ENCODE measurements at regions not wholly inside any gene's neighbourhood (a gene's known extent, or its start where the extent isn't known, plus 50 kb on each side); places are given as distances from the start of the nearest gene placed in this dataset.

- intact Hi-C loops (cut with micrococcal nuclease; ENCODE audit: unreplicated experiment) = no loop called here
- CTCF ChIA-PET = no interaction called here
Observed at GRCh38 chr17:34527908-34528470, 51.4 kb upstream of the TMEM132E start.

GRCh38 chr17:34527136-34527907, 52.1 kb upstream of the TMEM132E start:
- no peak for TF ChIP-seq CTCF (IDR thresholded peaks at IDR 0.05; ENCODE audit: unreplicated experiment)

More at GRCh38 chr17:34527908-34528470, 51.4 kb upstream of the TMEM132E start:
- Mint-ChIP-seq H3K9me3 (ENCODE audit: low read depth, unreplicated experiment) (no peaks in the 10 kb centered on the region), H3K4me1 (ENCODE audit: low read depth, unreplicated experiment) (no peaks in the 10 kb centered on the region), H3K4me3 (ENCODE audit: low read depth, unreplicated experiment) (no peak overlapping the region), H3K27me3 (ENCODE audit: unreplicated experiment) (no peaks in the 10 kb centered on the region), H3K27ac (ENCODE audit: unreplicated experiment) (no peak overlapping the region), H3K36me3 (ENCODE audit: insufficient read depth, unreplicated experiment) (no peaks in the 10 kb centered on the region)
- BruUV-seq (replicated peaks) = no TSS peak
- DNase-seq = no peak
- TF ChIP-seq CTCF (IDR thresholded peaks at IDR 0.05; ENCODE audit: unreplicated experiment) = no peak

DNA sequence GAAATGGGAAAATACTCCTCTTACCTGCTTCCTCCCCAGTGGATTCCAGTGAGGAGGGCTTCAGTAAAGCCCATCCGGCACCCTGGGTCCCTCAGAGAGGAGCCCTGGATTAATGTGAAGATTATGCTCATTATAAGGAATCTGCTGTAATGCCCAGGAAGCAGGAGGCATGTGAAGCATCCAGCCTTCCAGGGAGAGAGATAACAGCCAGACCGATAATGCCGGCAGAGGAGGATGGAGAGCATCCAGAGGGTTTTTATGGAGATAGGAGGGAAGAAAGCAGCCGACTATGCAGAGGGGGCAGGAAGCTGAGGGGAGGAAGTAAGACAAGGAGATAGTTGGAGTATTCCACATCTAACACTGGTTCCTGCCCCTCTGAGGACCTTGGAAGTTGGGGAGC, 53.7 kb upstream of the TMEM132E start:
- no peak for DNase-seq
- no peak overlapping the region for H3K4me3 Mint-ChIP-seq (ENCODE audit: low read depth, unreplicated experiment)
- CTCF ChIA-PET = no interaction called here
- no peaks in the 10 kb centered on the region for H3K9me3 Mint-ChIP-seq (ENCODE audit: low read depth, unreplicated experiment)
- H3K4me1 Mint-ChIP-seq (ENCODE audit: low read depth, unreplicated experiment) = no peaks in the 10 kb centered on the region
- intact Hi-C loops (cut with micrococcal nuclease; ENCODE audit: unreplicated experiment) = no loop called here
- BruUV-seq (replicated peaks) = no TSS peak
- H3K27ac Mint-ChIP-seq (ENCODE audit: unreplicated experiment) = no peak overlapping the region
- no peaks in the 10 kb centered on the region for H3K27me3 Mint-ChIP-seq (ENCODE audit: unreplicated experiment)
- H3K36me3 Mint-ChIP-seq (ENCODE audit: insufficient read depth, unreplicated experiment) = no peaks in the 10 kb centered on the region
- no peak for TF ChIP-seq CTCF (IDR thresholded peaks at IDR 0.05; ENCODE audit: unreplicated experiment)

More at GRCh38 chr17:34527136-34527907, 52.1 kb upstream of the TMEM132E start:
- Mint-ChIP-seq H3K4me1 (ENCODE audit: low read depth, unreplicated experiment) (no peaks in the 10 kb centered on the region), H3K9me3 (ENCODE audit: low read depth, unreplicated experiment) (no peaks in the 10 kb centered on the region), H3K4me3 (ENCODE audit: low read depth, unreplicated experiment) (no peak overlapping the region), H3K27me3 (ENCODE audit: unreplicated experiment) (no peaks in the 10 kb centered on the region), H3K27ac (ENCODE audit: unreplicated experiment) (no peak overlapping the region), H3K36me3 (ENCODE audit: insufficient read depth, unreplicated experiment) (no peaks in the 10 kb centered on the region)
- CTCF ChIA-PET = interaction anchor here (0.9 kb wide), 1 partner anchor 15 kb away, joined by 5 read pairs; no protein-coding TSS in a partner anchor
- intact Hi-C loops (cut with micrococcal nuclease; ENCODE audit: unreplicated experiment) = no loop called here
- DNase-seq = no peak
- BruUV-seq (replicated peaks) = no TSS peak

DNA sequence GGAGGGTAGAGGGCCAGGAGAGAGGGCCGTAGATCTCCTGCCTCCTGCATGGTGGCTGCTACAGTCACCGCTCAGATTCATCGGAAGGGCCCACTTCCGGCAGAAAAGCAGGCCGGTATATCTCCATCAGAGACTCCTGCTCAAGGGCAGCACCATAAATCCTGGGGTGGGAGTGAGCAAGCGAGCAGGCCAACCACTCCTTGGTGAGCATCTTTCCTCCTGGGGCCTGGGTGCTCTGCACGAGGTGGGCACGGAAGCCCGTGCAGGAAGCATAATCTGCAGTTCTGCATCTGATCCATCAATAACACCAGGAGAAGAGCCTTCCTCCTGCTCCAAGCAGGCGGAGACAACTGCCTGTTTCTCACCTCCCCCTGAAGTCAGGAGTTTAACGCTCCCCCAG, 57.4 kb upstream of the TMEM132E start:
- no TSS peak for BruUV-seq (replicated peaks)
- DNase-seq = no peak
- H3K27ac Mint-ChIP-seq (ENCODE audit: unreplicated experiment) = no peak overlapping the region
- no peaks in the 10 kb centered on the region for H3K4me1 Mint-ChIP-seq (ENCODE audit: low read depth, unreplicated experiment)
- CTCF ChIA-PET = no interaction called here
- H3K4me3 Mint-ChIP-seq (ENCODE audit: low read depth, unreplicated experiment) = no peak overlapping the region
- intact Hi-C loops (cut with micrococcal nuclease; ENCODE audit: unreplicated experiment) = no loop called here
- no peaks in the 10 kb centered on the region for H3K36me3 Mint-ChIP-seq (ENCODE audit: insufficient read depth, unreplicated experiment)
- H3K9me3 Mint-ChIP-seq (ENCODE audit: low read depth, unreplicated experiment) = no peaks in the 10 kb centered on the region
- no peak for TF ChIP-seq CTCF (IDR thresholded peaks at IDR 0.05; ENCODE audit: unreplicated experiment)
- peaks cover 16% of the 10 kb centered on the region for H3K27me3 Mint-ChIP-seq (ENCODE audit: unreplicated experiment)
